SK-N-SH treated with all-trans-retinoic acid at 6 μM for 48 hours (cell line): ENCODE measurements at regions not wholly inside any gene's neighbourhood (a gene's known extent, or its start where the extent isn't known, plus 50 kb on each side); places are given as distances from the start of the nearest gene placed in this dataset.

ENCODE experiments used
- ARNTL ChIP-seq: fragments of 450-650 bp; formaldehyde crosslinking; IDR thresholded peaks from 2 replicates; pipeline ENCODE4 v1.5.0; 2020; ENCODE audit warnings: low read depth, mild to moderate bottlenecking, moderate library complexity, borderline replicate concordance
- BACH2 ChIP-seq: fragments of 250-450 bp; sonication (Bioruptor Pico); IDR thresholded peaks from 2 replicates; pipeline ENCODE4 v1.9.0; 2021; ENCODE audit warnings: mild to moderate bottlenecking, borderline replicate concordance
- CSDC2 ChIP-seq: fragments of 250-450 bp; sonication (Bioruptor Pico); IDR thresholded peaks from 2 replicates; pipeline ENCODE4 v1.5.0; 2020; ENCODE audit warnings: mild to moderate bottlenecking, moderate library complexity
- OSR1 ChIP-seq: fragments of 250-450 bp; sonication (Bioruptor Pico); IDR thresholded peaks from 2 replicates; pipeline ENCODE4 v1.8.0; 2022; ENCODE audit warnings: moderate library complexity, mild to moderate bottlenecking, inconsistent platforms
- RARB ChIP-seq: fragments of 250-450 bp; sonication (Bioruptor Pico); IDR thresholded peaks from 2 replicates; pipeline ENCODE4 v1.8.0; 2021; ENCODE audit warnings: mild to moderate bottlenecking, moderate library complexity
- TCF4 ChIP-seq: fragments of 250-450 bp; sonication (Bioruptor Pico); IDR thresholded peaks from 2 replicates; pipeline ENCODE4 v1.8.0; 2021; ENCODE audit warnings: mild to moderate bottlenecking, moderate library complexity, borderline replicate concordance
- ZFP30 ChIP-seq: fragments of 450-650 bp; formaldehyde crosslinking; IDR thresholded peaks from 2 replicates; pipeline ENCODE4 v1.5.0; 2022; ENCODE audit warnings: mild to moderate bottlenecking, moderate library complexity
- TF ChIP-seq, protein P1 (sequence below): fragments of 250-450 bp; sonication (Bioruptor Pico); IDR thresholded peaks from 2 replicates; pipeline ENCODE4 v1.5.1; 2020; ENCODE audit warnings: low read depth, mild to moderate bottlenecking, moderate library complexity
- TF ChIP-seq, protein P2 (sequence below): fragments of 250-450 bp; sonication (Bioruptor Pico); IDR thresholded peaks from 2 replicates; pipeline ENCODE4 v1.8.0; 2020; ENCODE audit warnings: mild to moderate bottlenecking, moderate library complexity, borderline replicate concordance

- TF ChIP-seq CSDC2 (CRISPR knock-in tag) (no peak), ARNTL (no peak), BACH2 (CRISPR knock-in tag) (no peak), ZFP30 (CRISPR knock-in tag) (no peak), RARB (no peak), TCF4 (CRISPR knock-in tag) (no peak), OSR1 (CRISPR knock-in tag) (no peak)
- TF ChIP-seq, protein P1, sequence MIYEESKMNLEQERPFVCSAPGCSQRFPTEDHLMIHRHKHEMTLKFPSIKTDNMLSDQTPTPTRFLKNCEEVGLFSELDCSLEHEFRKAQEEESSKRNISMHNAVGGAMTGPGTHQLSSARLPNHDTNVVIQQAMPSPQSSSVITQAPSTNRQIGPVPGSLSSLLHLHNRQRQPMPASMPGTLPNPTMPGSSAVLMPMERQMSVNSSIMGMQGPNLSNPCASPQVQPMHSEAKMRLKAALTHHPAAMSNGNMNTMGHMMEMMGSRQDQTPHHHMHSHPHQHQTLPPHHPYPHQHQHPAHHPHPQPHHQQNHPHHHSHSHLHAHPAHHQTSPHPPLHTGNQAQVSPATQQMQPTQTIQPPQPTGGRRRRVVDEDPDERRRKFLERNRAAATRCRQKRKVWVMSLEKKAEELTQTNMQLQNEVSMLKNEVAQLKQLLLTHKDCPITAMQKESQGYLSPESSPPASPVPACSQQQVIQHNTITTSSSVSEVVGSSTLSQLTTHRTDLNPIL (CRISPR knock-in tag), result no peak
- TF ChIP-seq, protein P2, sequence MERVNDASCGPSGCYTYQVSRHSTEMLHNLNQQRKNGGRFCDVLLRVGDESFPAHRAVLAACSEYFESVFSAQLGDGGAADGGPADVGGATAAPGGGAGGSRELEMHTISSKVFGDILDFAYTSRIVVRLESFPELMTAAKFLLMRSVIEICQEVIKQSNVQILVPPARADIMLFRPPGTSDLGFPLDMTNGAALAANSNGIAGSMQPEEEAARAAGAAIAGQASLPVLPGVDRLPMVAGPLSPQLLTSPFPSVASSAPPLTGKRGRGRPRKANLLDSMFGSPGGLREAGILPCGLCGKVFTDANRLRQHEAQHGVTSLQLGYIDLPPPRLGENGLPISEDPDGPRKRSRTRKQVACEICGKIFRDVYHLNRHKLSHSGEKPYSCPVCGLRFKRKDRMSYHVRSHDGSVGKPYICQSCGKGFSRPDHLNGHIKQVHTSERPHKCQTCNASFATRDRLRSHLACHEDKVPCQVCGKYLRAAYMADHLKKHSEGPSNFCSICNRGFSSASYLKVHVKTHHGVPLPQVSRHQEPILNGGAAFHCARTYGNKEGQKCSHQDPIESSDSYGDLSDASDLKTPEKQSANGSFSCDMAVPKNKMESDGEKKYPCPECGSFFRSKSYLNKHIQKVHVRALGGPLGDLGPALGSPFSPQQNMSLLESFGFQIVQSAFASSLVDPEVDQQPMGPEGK (CRISPR knock-in tag), result no peak
Measured at GRCh38 chr10:20976891-20977290, 79.8 kb upstream of the NEBL start.
